ENCODE measurements at regions not wholly inside any gene's neighbourhood (a gene's known extent, or its start where the extent isn't known, plus 50 kb on each side); places are given as distances from the start of the nearest gene placed in this dataset.
"Not testable (repeated sequence)": the region's sequence is repeated elsewhere in the genome, so short reads cannot be mapped to it uniquely, and the experiment has no call there.

DNA sequence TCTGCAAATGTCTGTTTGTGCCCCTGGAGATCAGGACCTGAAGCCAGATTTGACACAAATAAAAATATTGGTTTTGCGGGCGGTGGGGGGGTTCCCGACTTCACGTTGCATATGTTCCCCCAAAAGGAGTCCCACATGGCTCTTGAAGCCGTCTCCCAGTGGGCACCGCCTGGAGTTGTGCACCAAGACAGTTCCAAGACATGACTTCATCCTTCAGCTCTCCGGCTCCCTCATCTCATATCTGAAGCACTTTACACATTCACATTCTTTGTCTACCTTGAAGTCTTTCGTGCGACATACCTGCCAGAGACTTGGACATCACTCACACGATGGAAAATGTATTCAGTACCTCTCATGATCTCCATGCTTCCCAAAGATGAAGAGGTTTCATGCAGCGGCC, 362.8 kb upstream of the FOXK1 start:
- H3K27me3 ChIP-seq (replicated peaks; ENCODE audit: control insufficient read depth, insufficient read depth, low read length), result no peaks in the 10 kb centered on the region
- no peaks in the 10 kb centered on the region for H3K36me3 ChIP-seq (ENCODE audit: control insufficient read depth, insufficient read depth, low read length, severe bottlenecking)
- peaks cover 10% of the 10 kb centered on the region for H3K9me3 ChIP-seq (ENCODE audit: control insufficient read depth, low read length)
- DNase-seq (ENCODE audit: low read depth), result no peak
- H3K4me3 ChIP-seq (ENCODE audit: low read length), result no peak overlapping the region
- no peak overlapping the region for H3K9ac ChIP-seq (ENCODE audit: low read length)
- no peaks in the 10 kb centered on the region for H3K4me1 ChIP-seq (ENCODE audit: control insufficient read depth, insufficient read depth, low read length)

DNA sequence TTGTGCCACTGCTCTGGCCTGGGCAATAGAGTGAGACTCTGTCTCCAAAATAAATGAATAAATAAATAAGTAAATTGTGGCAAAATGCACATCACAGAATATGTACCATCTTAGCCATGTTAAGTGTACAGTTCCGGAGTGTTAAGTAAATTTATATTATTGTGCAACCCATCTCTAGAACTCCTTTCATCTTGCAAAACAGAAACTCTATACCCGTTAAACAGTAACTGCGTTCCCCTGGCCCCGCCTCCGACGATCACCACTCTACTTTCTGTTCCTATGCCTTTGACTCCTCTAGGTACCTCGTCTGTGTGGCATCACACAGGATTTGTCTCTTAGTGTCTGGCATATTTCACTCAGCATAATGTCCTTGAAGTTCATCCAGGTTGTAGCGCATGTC, 356.4 kb upstream of the FOXK1 start:
- no peaks in the 10 kb centered on the region for H3K4me1 ChIP-seq (ENCODE audit: control insufficient read depth, insufficient read depth, low read length)
- no peak overlapping the region for H3K9ac ChIP-seq (ENCODE audit: low read length)
- DNase-seq (ENCODE audit: low read depth), result no peak
- H3K36me3 ChIP-seq (ENCODE audit: control insufficient read depth, insufficient read depth, low read length, severe bottlenecking), result no peaks in the 10 kb centered on the region
- H3K4me3 ChIP-seq (ENCODE audit: low read length), result no peak overlapping the region
- peaks cover under 1% of the 10 kb centered on the region for H3K9me3 ChIP-seq (ENCODE audit: control insufficient read depth, low read length)
- no peaks in the 10 kb centered on the region for H3K27me3 ChIP-seq (replicated peaks; ENCODE audit: control insufficient read depth, insufficient read depth, low read length)

DNA sequence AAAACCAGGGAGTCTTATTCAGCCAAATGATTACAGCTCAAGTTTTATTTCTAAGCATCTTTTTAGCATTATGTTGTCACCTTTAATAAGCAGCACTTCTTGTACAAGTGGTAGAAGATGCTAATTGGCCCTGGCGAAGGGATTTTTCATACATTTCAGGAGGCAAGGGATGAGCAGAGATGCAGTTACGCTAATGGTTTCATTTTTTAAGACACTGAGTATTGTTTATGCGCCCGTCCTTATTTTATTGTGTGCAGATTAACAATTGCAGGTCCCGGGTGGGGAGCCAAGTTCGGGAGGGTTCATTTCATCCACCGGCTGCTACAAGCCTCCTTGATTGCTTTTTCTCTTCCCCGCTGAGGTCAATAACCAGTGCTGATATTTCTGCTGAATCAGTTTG, 350.4 kb upstream of the FOXK1 start:
- no peak for DNase-seq (ENCODE audit: low read depth)
- Histone ChIP-seq H3K9ac (ENCODE audit: low read length) (no peak overlapping the region), H3K9me3 (ENCODE audit: control insufficient read depth, low read length) (no peaks in the 10 kb centered on the region), H3K27me3 (replicated peaks; ENCODE audit: control insufficient read depth, insufficient read depth, low read length) (no peaks in the 10 kb centered on the region), H3K4me1 (ENCODE audit: control insufficient read depth, insufficient read depth, low read length) (no peaks in the 10 kb centered on the region), H3K36me3 (ENCODE audit: control insufficient read depth, insufficient read depth, low read length, severe bottlenecking) (no peaks in the 10 kb centered on the region), H3K4me3 (ENCODE audit: low read length) (no peak overlapping the region)

DNA sequence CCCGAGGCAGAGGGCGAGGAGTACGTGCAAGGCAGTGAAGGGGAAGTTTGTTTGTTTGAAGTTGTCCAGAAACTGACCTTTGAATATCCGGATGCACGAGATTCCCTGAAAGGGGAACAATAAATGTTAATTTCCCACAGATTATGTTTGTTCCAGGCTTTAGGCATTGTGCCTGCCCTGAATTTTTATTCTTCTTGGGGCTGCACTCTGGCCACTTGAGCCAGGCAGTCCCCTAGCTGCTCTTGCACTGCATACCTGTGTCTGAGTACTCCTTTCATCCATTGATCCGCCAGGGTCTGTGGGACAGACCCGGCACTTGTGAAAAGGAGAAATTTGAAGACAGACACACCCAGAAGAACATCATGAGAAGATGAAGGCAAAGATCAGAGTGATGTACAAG, 343.5 kb upstream of the FOXK1 start:
- Histone ChIP-seq H3K4me1 (ENCODE audit: control insufficient read depth, insufficient read depth, low read length) (no peaks in the 10 kb centered on the region), H3K27me3 (replicated peaks; ENCODE audit: control insufficient read depth, insufficient read depth, low read length) (no peaks in the 10 kb centered on the region), H3K9ac (ENCODE audit: low read length) (no peak overlapping the region), H3K4me3 (ENCODE audit: low read length) (no peak overlapping the region), H3K36me3 (ENCODE audit: control insufficient read depth, insufficient read depth, low read length, severe bottlenecking) (no peaks in the 10 kb centered on the region), H3K9me3 (ENCODE audit: control insufficient read depth, low read length) (peaks cover 2% of the 10 kb centered on the region)
- DNase-seq (ENCODE audit: low read depth), result no peak

DNA sequence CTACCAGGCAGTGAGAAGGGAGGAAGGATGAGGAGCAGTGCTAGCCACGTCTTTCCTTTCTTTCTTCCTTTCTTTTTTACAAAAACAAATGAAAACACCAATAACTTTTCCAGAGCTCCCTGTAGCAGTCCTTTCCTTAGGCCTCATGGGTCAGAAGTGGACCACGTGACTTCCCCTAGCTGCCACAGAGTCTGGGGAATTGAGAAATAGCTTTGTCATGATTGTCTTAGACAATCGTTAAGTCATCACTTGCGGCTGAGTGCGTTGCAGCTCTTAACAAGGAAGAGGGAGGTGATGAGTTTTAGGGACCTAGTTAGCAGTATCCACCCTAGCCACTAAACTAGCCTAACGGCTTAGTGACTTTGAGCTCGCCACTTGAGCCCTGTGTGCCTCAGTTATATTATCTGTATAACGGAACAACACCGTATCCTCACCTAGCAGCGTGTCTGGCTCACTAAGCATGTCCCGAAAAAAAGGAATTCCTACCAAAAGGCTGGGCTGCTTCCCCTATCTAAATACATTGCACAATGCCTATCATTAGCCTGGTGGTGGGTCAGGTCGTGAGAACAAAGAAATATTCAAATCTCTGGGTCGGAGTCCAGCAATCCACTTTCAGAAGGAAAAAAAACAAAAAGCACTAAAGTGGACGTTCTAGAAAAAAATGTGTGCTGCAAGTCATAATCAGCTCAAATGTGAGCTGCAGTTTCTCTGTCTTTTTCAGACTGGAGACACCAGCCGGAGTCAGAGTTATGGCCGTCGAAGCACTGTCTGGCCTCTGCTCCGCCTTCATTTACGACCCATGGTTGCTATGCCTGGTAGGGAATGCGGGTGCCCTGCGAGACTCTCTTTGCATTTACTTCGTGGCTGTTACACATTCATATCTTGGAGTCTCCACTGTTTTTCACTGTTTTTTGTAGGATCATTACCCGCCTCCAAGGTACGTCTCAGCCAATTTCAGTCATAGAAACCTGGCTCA, 338.5 kb upstream of the FOXK1 start:
- Histone ChIP-seq H3K4me3 (ENCODE audit: low read length) (no peak overlapping the region), H3K9me3 (ENCODE audit: control insufficient read depth, low read length) (peaks cover 18% of the 10 kb centered on the region), H3K36me3 (ENCODE audit: control insufficient read depth, insufficient read depth, low read length, severe bottlenecking) (no peaks in the 10 kb centered on the region), H3K9ac (ENCODE audit: low read length) (no peak overlapping the region), H3K27me3 (replicated peaks; ENCODE audit: control insufficient read depth, insufficient read depth, low read length) (no peaks in the 10 kb centered on the region), H3K4me1 (ENCODE audit: control insufficient read depth, insufficient read depth, low read length) (no peaks in the 10 kb centered on the region)
- DNase-seq (ENCODE audit: low read depth), result no peak

DNA sequence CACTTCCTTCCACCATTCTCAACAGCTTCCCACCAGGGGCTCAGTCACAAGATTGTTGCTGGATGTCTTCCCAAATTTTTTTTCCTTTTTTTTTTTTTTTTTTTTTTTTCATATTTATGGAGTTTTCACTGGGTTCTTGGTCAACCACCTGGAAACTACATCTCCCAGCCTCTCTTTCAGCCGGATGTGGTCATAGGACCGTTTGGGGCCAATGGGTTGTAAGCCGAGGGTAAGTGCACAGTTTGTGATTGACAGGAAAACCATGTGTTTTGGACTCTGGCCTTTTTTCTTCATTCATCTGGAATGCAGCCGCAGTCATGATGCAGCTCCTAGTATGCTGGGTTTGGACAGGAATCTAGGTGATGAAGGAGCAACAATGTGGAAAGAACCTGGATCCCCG, 337.1 kb upstream of the FOXK1 start:
- no peaks in the 10 kb centered on the region for H3K36me3 ChIP-seq (ENCODE audit: control insufficient read depth, insufficient read depth, low read length, severe bottlenecking)
- H3K4me1 ChIP-seq (ENCODE audit: control insufficient read depth, insufficient read depth, low read length), result no peaks in the 10 kb centered on the region
- peaks cover 18% of the 10 kb centered on the region for H3K9me3 ChIP-seq (ENCODE audit: control insufficient read depth, low read length)
- DNase-seq (ENCODE audit: low read depth), result no peak
- H3K4me3 ChIP-seq (ENCODE audit: low read length), result no peak overlapping the region
- no peaks in the 10 kb centered on the region for H3K27me3 ChIP-seq (replicated peaks; ENCODE audit: control insufficient read depth, insufficient read depth, low read length)
- no peak overlapping the region for H3K9ac ChIP-seq (ENCODE audit: low read length)

DNA sequence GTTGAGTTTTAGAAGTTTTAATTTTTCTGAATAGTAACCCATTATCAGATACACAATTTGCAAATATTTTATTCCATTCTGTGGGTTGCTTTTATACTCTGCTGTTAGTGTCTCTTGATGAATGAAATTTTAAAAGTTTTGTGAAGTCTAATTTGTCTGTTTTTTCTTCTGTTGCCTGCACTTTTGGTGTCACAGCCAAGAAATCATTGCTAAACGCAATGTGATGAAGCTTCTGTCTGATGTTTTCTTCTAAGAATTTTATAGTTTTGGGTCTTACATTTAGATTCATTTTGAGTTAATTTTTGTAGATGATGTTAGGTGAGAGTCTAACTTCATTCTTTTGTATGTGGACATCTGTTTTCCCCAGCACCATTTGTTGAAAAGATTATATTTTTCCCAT, 330.0 kb upstream of the FOXK1 start:
- Histone ChIP-seq H3K27me3 (replicated peaks; ENCODE audit: control insufficient read depth, insufficient read depth, low read length) (no peaks in the 10 kb centered on the region), H3K4me3 (ENCODE audit: low read length) (no peak overlapping the region), H3K9me3 (ENCODE audit: control insufficient read depth, low read length) (peaks cover 19% of the 10 kb centered on the region), H3K9ac (ENCODE audit: low read length) (no peak overlapping the region), H3K36me3 (ENCODE audit: control insufficient read depth, insufficient read depth, low read length, severe bottlenecking) (no peaks in the 10 kb centered on the region), H3K4me1 (ENCODE audit: control insufficient read depth, insufficient read depth, low read length) (no peaks in the 10 kb centered on the region)
- DNase-seq (ENCODE audit: low read depth), result no peak

DNA sequence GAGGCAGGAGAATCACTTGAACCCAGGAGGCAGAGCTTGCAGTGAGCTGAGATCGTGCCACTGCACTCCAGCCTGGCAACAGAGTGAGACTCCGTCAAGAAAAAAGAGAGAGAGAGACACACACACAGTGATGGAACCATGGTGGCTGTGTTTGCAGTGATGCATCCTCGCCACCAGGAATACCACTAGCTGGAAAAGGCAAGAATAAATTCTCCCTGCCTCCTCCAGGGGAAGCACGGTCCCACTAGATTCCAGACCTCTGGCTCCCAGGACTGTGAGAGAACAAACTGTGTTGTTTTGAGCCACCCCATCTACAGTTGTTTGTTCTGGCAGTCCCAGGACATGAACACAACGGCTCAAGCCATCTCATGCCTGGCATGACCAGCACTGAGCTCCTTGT, 320.3 kb upstream of the FOXK1 start:
- DNase-seq (ENCODE audit: low read depth), result no peak
- Histone ChIP-seq H3K4me1 (ENCODE audit: control insufficient read depth, insufficient read depth, low read length) (no peaks in the 10 kb centered on the region), H3K9me3 (ENCODE audit: control insufficient read depth, low read length) (no peaks in the 10 kb centered on the region), H3K4me3 (ENCODE audit: low read length) (no peak overlapping the region), H3K9ac (ENCODE audit: low read length) (no peak overlapping the region), H3K36me3 (ENCODE audit: control insufficient read depth, insufficient read depth, low read length, severe bottlenecking) (no peaks in the 10 kb centered on the region), H3K27me3 (replicated peaks; ENCODE audit: control insufficient read depth, insufficient read depth, low read length) (no peaks in the 10 kb centered on the region)

DNA sequence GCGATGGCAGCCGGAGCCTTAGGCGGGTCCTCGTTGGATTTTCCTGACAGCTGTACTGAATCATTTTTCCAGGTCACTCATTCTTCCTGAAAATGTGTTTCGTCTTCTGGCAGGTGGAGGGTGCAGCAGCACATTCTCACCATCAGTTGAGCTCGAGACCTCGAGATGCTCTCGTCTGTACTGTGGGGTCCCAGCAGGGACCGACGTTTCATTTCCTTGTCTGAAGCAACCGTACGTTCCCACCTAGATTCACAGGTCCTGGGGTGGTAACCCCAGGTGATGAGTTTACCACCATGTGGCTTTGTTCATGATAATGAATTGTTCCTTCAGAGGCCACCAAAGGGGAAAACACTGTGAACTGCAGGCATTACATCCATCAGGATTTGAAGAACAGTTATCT, 298.5 kb upstream of the FOXK1 start:
- Histone ChIP-seq H3K9me3 (ENCODE audit: control insufficient read depth, low read length) (peaks cover 3% of the 10 kb centered on the region), H3K4me1 (ENCODE audit: control insufficient read depth, insufficient read depth, low read length) (no peaks in the 10 kb centered on the region), H3K36me3 (ENCODE audit: control insufficient read depth, insufficient read depth, low read length, severe bottlenecking) (no peaks in the 10 kb centered on the region), H3K9ac (ENCODE audit: low read length) (no peak overlapping the region), H3K4me3 (ENCODE audit: low read length) (no peak overlapping the region), H3K27me3 (replicated peaks; ENCODE audit: control insufficient read depth, insufficient read depth, low read length) (no peaks in the 10 kb centered on the region)
- no peak for DNase-seq (ENCODE audit: low read depth)

DNA sequence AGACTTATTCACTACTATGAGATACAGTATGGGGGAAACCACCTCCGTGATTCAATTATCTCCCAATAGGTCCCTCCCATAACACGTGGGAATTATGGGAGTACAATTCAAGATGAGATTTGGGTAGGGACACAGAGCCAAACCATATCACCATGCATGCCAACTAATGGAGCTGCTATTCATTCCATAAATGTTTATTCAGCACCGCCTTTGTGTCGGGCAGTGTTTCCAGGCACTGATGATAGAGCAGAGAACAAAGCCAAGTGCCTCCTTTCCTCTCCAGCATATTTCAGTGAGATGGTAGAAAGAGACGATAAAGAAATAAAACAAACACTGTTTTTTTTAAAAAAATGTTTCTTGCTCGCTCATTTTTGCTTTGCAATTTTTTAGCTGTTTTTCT, 295.9 kb upstream of the FOXK1 start:
- Histone ChIP-seq H3K9me3 (ENCODE audit: control insufficient read depth, low read length) (no peaks in the 10 kb centered on the region), H3K4me1 (ENCODE audit: control insufficient read depth, insufficient read depth, low read length) (no peaks in the 10 kb centered on the region), H3K4me3 (ENCODE audit: low read length) (no peak overlapping the region), H3K27me3 (replicated peaks; ENCODE audit: control insufficient read depth, insufficient read depth, low read length) (no peaks in the 10 kb centered on the region), H3K9ac (ENCODE audit: low read length) (no peak overlapping the region), H3K36me3 (ENCODE audit: control insufficient read depth, insufficient read depth, low read length, severe bottlenecking) (no peaks in the 10 kb centered on the region)
- DNase-seq (ENCODE audit: low read depth), result no peak

DNA sequence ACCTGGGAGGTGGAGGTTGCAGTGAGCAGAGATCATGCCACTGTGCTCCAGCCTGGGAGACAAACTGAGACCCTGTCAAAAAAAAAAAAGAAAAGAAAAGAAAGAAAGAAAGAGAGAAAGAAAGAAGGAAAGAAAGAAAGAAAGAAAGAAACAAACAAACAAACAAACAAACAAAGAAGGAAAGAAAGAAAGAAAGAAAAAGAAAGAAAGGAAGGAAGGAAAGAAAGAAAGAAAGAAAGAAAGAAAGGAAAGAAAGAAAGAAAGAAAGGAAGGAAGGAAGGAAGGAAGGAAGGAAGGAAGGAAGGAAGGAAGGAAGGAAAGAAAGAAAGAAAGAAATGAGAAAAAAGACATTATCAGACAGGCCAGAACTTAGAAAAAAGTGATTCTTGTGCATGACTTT, 291.0 kb upstream of the FOXK1 start:
- not testable (repeated sequence) for H3K4me1 ChIP-seq (ENCODE audit: control insufficient read depth, insufficient read depth, low read length); H3K27me3 ChIP-seq (replicated peaks; ENCODE audit: control insufficient read depth, insufficient read depth, low read length); H3K36me3 ChIP-seq (ENCODE audit: control insufficient read depth, insufficient read depth, low read length, severe bottlenecking); H3K4me3 ChIP-seq (ENCODE audit: low read length); DNase-seq (ENCODE audit: low read depth); H3K9me3 ChIP-seq (ENCODE audit: control insufficient read depth, low read length); H3K9ac ChIP-seq (ENCODE audit: low read length)

DNA sequence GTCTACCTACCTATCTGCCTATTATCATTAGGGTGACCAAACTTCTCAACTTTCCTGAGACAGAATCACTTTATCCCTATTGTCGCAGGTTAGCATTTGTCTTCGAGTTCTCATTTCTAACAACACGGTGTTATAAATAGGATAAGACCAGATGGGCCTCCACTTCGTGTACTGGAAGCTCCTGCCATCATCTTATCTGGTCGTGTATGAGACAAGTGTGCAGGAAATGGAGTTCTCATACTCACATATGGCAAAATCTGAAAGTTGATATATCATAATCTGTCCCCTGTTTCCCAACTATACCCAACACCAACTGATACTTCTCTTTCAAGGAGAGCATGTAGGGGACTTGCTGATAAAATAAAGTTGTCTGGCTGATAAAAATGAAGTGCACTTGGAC, 287.4 kb upstream of the FOXK1 start:
- H3K4me1 ChIP-seq (ENCODE audit: control insufficient read depth, insufficient read depth, low read length), result no peaks in the 10 kb centered on the region
- no peaks in the 10 kb centered on the region for H3K36me3 ChIP-seq (ENCODE audit: control insufficient read depth, insufficient read depth, low read length, severe bottlenecking)

More for the DNA sequence above, 287.4 kb upstream of the FOXK1 start:
- Histone ChIP-seq H3K4me3 (ENCODE audit: low read length) (no peak overlapping the region), H3K9ac (ENCODE audit: low read length) (no peak overlapping the region), H3K27me3 (replicated peaks; ENCODE audit: control insufficient read depth, insufficient read depth, low read length) (no peaks in the 10 kb centered on the region), H3K9me3 (ENCODE audit: control insufficient read depth, low read length) (peaks cover 2% of the 10 kb centered on the region)
- no peak for DNase-seq (ENCODE audit: low read depth)
